ENCODE measurements at regions not wholly inside any gene's neighbourhood (a gene's known extent, or its start where the extent isn't known, plus 50 kb on each side); places are given as distances from the start of the nearest gene placed in this dataset.

- DNase-seq: no peak
Observed at GRCh38 chr15:53462651-53463050, 296.8 kb downstream of the WDR72 start.

DNA sequence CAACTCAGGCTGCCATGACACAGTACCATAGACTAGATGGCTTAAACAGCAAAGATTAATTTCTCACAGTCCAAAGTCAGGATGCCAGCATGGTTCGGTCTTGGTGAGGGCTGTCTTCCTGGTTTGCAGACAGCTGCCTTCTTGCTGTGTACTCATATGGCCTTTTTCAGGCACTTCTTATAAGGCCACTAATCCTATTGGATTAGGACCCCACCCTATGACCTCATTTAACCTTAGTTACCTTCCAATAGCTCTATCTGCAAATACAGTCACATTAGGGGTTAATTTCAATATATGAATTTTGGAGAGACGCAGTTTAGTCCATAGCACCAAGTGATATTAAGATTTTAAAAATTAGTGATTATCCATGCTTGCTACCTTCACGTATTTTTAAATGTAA is 297.8 kb downstream of the WDR72 start:
- DNase-seq: no peak

DNA sequence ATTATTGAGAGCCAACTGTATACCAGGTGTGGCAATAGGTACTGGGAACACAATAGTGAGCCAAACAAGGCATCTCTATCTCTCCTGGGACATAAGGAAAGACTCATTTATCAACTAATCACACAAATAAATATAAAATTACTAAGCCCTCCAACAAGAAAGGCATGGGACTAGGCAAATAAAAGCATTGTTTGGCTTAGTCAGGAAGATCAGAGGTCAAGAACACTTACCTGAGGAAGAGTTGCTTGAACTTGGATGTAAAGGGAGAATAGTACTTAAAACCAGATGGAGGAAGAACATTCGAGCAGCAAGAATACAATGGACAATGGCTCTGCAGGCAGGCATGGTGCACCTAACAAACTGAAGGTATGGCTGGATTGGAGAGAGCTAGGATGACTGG is 300.7 kb downstream of the WDR72 start:
- DNase-seq: no peak

DNA sequence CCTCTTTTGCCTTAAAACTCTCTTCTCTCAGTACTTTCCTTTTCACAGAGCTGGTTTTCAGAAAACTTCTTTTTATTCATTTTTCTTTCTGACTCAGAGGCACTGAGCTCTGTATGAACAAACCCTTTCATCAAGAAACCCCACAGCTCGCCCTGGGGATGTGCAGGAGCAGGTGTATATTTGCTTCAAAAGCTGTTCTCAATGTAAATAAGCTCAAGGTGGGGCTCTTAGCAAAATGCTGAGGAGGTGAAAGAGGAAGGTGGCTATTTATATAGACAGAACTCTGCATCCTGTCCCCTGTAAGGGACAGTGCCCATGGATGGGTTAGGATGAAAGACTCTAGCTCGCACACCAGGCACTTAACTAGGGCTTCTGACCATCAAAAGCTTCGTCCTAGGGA is 302.0 kb downstream of the WDR72 start:
- no peak for DNase-seq

GRCh38 chr15:53454843-53455721 is 304.4 kb downstream of the WDR72 start:
- DNase-seq: no peak

DNA sequence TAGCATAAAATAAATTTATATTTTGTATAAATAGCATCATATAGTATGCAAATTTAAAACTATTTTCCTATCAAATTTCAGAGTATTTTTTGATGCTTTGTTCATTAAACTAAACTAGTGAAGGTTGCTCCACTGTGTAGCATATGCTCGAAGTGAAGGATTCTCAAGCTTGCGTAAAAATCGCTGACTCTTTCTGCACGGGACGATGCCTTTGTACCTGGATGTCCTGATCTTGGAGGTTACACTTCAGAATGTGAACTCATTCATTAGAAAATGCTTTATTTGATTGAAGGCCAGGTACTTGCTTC is 305.0 kb downstream of the WDR72 start:
- no peak for DNase-seq

- DNase-seq: no peak
Observed at GRCh38 chr15:53453253-53454105, 306.0 kb downstream of the WDR72 start.

DNA sequence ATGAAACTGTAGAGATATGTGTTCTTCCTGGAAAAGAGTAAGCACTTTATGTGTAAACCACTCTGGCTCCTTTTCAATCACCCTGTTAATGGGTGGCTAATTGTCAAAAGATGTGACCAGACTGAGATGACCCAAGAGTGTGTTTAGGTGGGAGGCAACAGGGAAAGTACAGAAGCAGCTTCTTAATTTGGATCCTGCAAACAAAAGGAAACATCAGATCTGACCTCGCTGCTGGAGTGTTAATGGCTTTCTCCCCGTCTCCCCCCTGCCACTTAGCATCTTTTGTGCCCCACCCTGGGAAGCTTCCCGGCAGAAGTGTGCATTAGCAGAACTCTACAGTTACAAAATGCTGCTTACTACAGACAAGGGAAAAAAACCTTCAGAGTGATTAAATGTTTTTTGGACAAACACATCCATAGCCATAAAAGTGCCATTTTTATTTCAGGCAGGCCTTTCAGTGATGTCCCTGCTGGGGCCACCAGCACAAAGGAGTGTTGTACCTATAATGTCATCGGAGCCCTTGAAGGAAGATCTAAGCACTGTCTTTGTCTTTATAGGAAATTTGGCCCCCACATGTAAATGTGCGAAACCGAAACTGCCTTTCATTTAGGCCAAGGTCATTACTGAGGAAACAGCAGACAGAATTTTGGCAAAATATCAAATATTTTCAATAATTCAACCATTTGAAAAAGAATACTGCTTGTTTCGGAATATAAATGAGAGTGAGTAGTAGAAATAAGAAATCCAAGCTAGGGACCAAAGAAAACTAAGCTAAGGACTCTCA is 311.0 kb downstream of the WDR72 start:
- no peak for DNase-seq

DNA sequence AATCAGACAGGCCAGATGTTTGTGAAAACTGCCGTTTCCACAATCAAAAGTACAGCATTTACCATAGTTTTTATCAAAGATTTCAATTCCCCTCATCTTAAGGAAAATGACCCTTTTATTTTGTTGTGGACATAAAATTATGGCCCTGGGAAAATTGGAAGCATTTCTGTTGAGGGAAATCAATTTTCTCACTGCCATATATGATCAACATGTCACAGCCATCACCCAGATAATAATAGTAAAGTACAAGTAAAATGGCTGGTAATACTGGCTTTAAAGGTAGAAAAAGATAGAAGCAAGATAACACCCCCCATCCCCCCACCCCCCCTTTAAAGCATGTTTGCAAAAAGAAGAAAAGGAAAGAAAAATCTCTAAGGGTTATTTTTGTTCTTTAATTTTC is 311.7 kb downstream of the WDR72 start:
- no peak for DNase-seq

DNA sequence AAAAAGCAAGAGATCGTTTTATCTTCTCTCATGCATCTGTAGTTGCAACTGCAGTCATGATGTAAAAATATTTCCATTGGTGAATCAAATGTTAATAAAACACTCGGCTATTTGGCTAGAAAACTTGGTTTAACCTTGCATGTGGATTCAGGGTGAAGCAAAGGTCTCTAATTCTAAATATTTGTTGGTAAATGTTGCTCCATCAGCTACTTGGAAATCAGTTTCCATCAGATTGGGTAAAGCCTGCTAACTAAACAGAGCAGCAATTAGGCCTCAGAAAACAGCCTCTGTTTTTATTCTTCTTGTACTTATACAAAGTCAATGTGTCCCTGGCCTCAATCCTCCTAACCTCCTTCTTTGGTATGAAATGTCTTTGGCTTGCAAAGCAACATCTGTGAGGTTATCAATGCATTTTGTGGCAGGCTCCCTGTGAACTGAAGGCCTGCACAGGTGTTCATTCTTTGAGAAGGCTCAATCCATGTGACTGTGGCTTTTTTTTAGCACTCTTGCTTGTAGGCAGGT is 312.3 kb downstream of the WDR72 start:
- DNase-seq: no peak

DNA sequence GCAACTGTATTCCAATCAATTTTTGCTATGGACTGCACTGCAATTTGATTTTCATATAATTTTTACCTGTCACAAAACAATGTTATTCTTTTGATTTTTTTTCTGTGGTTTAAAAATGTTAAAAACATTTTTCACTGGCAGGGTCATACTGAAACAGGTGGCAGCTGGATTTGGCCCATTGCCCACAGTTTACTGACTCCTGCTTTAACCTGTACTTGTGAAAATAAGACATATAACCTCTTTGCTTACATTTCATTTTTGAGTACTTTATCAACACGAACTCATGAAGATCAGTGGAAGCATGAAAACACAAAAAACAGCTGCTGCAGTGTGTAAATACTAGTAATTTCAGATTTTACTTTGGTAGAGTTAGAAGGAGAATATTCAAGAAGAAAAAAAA is 313.1 kb downstream of the WDR72 start:
- DNase-seq: no peak

GRCh38 chr15:53445531-53445930 is 313.9 kb downstream of the WDR72 start:
- DNase-seq: no peak

- DNase-seq: no peak
Observed at GRCh38 chr15:53437985-53438841, 321.2 kb downstream of the WDR72 start.

- DNase-seq: peak; percentile 7
Observed at GRCh38 chr15:53437366-53437765, 322.1 kb downstream of the WDR72 start.

DNA sequence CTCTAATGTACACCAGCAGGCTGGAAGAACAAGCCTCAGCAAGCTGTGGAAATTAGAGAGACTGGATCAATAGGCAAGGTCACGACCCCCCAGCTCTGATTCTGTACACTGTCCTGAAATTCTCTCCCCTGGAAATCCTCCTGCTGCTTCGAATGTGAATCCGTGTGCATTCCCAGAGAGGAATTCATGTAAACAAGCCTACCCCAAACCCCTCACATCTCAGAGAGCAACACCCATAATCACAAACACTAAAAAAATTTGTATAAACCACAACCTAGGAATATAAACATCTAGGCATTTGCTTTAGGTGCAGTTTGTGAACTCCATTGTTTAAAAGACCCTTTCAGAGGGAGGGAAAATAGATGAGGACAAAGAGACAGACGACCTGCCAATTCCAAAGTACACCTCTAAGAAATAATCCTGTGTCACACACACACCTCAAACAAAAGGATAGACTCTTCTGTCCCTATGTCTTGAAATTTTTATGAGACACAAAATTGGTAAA is 325.2 kb downstream of the WDR72 start:
- no peak for DNase-seq

- no peak for DNase-seq
Observed at GRCh38 chr15:53416219-53416940, 343.1 kb downstream of the WDR72 start.

DNA sequence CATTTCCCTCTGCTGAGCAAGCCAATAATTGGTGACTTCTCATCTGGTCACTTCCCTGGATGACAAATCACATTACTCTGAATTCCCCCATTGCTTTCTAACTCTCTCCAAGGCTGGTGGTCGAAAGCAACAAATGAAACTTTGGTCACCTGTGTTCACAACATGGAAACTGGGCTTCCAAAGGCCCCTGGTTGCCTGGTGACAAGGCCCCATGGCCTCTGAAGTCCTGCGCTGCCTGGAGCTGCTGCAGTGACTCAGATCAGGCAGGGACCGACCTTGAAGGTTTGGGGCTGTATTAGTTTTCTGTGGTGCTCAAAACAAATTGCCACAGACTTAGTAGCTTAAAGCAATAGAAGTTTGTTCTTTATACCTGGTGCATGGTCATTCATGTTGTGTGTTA is 345.3 kb downstream of the WDR72 start:
- no peak for DNase-seq

- no peak for DNase-seq
Observed at GRCh38 chr15:53412542-53412941, 346.9 kb downstream of the WDR72 start.

DNA sequence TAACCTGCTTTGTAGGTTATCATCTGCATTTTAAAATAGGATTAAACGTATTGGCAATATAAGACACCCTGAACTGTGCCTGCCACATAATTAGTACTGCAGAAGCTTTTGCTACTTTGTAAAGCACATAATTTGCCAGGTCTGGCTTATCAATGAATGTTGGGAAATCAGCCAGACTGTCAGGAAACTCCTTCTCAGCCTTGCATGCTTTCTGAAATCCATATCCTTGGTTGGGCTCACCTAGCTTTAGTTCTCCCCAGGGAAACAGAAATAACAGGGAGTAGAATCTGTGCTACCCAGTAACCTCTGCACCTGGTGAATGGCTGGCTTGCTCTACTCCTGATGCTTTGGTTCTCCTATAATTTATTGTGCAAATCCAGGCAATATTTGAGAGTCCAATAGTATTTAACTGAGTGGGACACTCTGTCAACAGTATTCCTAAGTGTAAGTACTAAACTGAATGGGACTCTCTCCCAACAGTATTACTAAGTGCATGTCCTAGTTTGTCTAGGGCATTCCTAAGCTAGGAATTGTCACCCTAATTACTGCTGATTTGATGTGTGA is 354.5 kb downstream of the WDR72 start:
- no peak for DNase-seq

GRCh38 chr15:53401503-53401902 is 358.0 kb downstream of the WDR72 start:
- DNase-seq: no peak

GRCh38 chr15:53400986-53401385 is 358.5 kb downstream of the WDR72 start:
- DNase-seq: no peak
